ENCODE measurements at regions not wholly inside any gene's neighbourhood (a gene's known extent, or its start where the extent isn't known, plus 50 kb on each side); places are given as distances from the start of the nearest gene placed in this dataset.

DNA sequence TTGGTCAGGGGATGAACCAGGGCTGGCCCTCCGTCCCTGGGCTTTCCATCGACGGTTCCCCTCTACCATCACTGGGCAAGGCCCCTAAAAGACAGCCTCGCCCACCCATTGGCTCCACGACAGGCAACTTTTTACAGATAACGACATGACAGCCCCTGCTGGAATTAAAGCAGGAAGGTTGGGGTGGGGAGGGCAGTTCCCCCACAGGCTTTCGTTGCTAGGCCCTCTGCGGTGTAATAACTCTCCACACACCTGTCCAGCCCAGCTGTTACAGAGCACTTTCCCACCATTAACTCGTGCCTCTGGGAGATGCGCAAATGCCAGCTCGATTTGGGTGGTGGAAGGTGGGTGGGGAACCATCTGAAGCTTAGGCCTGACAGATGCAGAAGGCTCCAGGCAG lies 264.2 kb upstream of the TLE3 start:
- TF ChIP-seq, protein P1, sequence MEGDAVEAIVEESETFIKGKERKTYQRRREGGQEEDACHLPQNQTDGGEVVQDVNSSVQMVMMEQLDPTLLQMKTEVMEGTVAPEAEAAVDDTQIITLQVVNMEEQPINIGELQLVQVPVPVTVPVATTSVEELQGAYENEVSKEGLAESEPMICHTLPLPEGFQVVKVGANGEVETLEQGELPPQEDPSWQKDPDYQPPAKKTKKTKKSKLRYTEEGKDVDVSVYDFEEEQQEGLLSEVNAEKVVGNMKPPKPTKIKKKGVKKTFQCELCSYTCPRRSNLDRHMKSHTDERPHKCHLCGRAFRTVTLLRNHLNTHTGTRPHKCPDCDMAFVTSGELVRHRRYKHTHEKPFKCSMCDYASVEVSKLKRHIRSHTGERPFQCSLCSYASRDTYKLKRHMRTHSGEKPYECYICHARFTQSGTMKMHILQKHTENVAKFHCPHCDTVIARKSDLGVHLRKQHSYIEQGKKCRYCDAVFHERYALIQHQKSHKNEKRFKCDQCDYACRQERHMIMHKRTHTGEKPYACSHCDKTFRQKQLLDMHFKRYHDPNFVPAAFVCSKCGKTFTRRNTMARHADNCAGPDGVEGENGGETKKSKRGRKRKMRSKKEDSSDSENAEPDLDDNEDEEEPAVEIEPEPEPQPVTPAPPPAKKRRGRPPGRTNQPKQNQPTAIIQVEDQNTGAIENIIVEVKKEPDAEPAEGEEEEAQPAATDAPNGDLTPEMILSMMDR (IDR thresholded peaks at IDR 0.05), result no peak
- TF ChIP-seq POLR2A (IDR thresholded peaks at IDR 0.05), result no peak
